OCI-LY3 (cell line): ENCODE measurements at regions not wholly inside any gene's neighbourhood (a gene's known extent, or its start where the extent isn't known, plus 50 kb on each side); places are given as distances from the start of the nearest gene placed in this dataset.

Experiments
- CTCF ChIP-seq: fragments of 200-600, 300-600 bp; sonication (generic); IDR thresholded peaks from 2 replicates; pipeline ENCODE4 v1.5.1; 2014; ENCODE audit warnings: antibody characterized with exemption, low read length, low read depth
- EZH2phosphoT487 ChIP-seq: fragments of 200-600 bp; shearing (Covaris generic); IDR thresholded peaks from 2 replicates; pipeline ENCODE4 v1.6.1; 2018; ENCODE audit warnings: antibody characterized with exemption, mixed run types, low read depth

- no peak for TF ChIP-seq CTCF
- no peak for TF ChIP-seq EZH2phosphoT487
Measured at GRCh38 chr5:121681229-121681855, 170.3 kb upstream of the FTMT start.
